ENCODE measurements at regions not wholly inside any gene's neighbourhood (a gene's known extent, or its start where the extent isn't known, plus 50 kb on each side); places are given as distances from the start of the nearest gene placed in this dataset.

DNA sequence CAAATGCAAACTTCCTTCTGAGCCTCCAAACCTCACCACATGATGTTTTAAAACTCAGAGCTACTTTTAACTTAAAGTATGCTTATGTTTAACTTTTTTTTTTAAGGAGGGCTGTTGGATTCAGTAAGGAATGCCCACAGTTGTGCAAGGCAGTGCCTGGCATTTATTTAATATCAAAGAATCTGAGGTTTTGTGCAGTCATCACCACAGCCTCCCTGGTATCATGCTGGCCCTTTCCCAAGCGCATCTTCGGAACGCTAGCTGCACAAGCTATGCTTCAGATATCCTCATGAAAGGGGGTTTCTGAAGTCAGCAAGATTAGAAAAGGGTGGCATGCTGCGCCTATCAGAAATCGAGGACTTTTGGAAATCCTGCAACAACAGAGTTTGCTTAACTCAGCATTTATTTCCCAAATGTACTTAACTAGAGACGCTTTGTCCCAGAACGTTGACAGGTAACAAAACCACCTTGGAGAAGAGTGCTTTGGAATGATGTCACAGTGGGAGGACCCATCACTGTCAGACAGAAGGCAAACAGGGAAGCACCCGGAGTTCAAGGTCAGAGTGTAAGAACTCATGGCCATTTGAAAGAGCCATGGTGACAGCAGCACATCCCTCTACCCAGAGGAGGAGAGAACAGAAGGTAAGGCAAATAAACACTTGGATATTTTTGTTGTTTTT lies 120.2 kb upstream of the IGF1R start:
- H3K79me2 ChIP-seq (ENCODE audit: insufficient read depth, low read length), result no peaks in the 10 kb centered on the region
- no peak overlapping the region for H3K27ac ChIP-seq (ENCODE audit: low read depth, low read length)
- H3K4me2 ChIP-seq (ENCODE audit: low read depth, low read length, poor library complexity, severe bottlenecking), result no peak overlapping the region
- no peaks in the 10 kb centered on the region for H3K27me3 ChIP-seq (ENCODE audit: low read length)
- no peaks in the 10 kb centered on the region for H4K20me1 ChIP-seq (ENCODE audit: low read depth, low read length)
- no peak overlapping the region for H3K9ac ChIP-seq (ENCODE audit: low read length)
- TF ChIP-seq EZH2phosphoT487 (conservative IDR thresholded peaks at IDR 0.05; ENCODE audit: low read length), result no peak
- TF ChIP-seq CTCF (IDR thresholded peaks at IDR 0.05; ENCODE audit: insufficient read depth, low read length, poor library complexity, severe bottlenecking), result no peak
- no peak overlapping the region for H2AFZ ChIP-seq (ENCODE audit: low read depth, low read length, severe bottlenecking)
- no peaks in the 10 kb centered on the region for H3K9me2 ChIP-seq (replicated peaks; ENCODE audit: insufficient read depth, low read length)
- H3K36me3 ChIP-seq (ENCODE audit: low read length), result no peaks in the 10 kb centered on the region
- no peaks in the 10 kb centered on the region for H3K9me3 ChIP-seq (ENCODE audit: insufficient read depth, low read length)
- no peak overlapping the region for H3K4me3 ChIP-seq (ENCODE audit: insufficient read depth, low read length, poor library complexity, severe bottlenecking)
- H3F3A ChIP-seq (ENCODE audit: insufficient read depth), result no peaks in the 10 kb centered on the region

GRCh38 chr15:98529205-98530145 lies 118.9 kb upstream of the IGF1R start:
- no peak overlapping the region for H3K27ac ChIP-seq (ENCODE audit: low read depth, low read length)
- H3K27me3 ChIP-seq (ENCODE audit: low read length), result no peaks in the 10 kb centered on the region
- H2AFZ ChIP-seq (ENCODE audit: low read depth, low read length, severe bottlenecking), result no peak overlapping the region
- H3K79me2 ChIP-seq (ENCODE audit: insufficient read depth, low read length), result no peaks in the 10 kb centered on the region
- H3K9ac ChIP-seq (ENCODE audit: low read length), result no peak overlapping the region
- no peaks in the 10 kb centered on the region for H4K20me1 ChIP-seq (ENCODE audit: low read depth, low read length)
- TF ChIP-seq CTCF (IDR thresholded peaks at IDR 0.05; ENCODE audit: insufficient read depth, low read length, poor library complexity, severe bottlenecking) (no peak), EZH2phosphoT487 (conservative IDR thresholded peaks at IDR 0.05; ENCODE audit: low read length) (no peak)
- no peak overlapping the region for H3K4me2 ChIP-seq (ENCODE audit: low read depth, low read length, poor library complexity, severe bottlenecking)
- H3K9me2 ChIP-seq (replicated peaks; ENCODE audit: insufficient read depth, low read length), result no peaks in the 10 kb centered on the region
- no peaks in the 10 kb centered on the region for H3F3A ChIP-seq (ENCODE audit: insufficient read depth)
- H3K9me3 ChIP-seq (ENCODE audit: insufficient read depth, low read length), result no peaks in the 10 kb centered on the region
- no peaks in the 10 kb centered on the region for H3K36me3 ChIP-seq (ENCODE audit: low read length)
- no peak overlapping the region for H3K4me3 ChIP-seq (ENCODE audit: insufficient read depth, low read length, poor library complexity, severe bottlenecking)

GRCh38 chr15:98530570-98530969 lies 117.8 kb upstream of the IGF1R start:
- Histone ChIP-seq H3F3A (ENCODE audit: insufficient read depth) (no peaks in the 10 kb centered on the region), H2AFZ (ENCODE audit: low read depth, low read length, severe bottlenecking) (no peak overlapping the region), H3K9me3 (ENCODE audit: insufficient read depth, low read length) (no peaks in the 10 kb centered on the region), H3K9me2 (replicated peaks; ENCODE audit: insufficient read depth, low read length) (no peaks in the 10 kb centered on the region), H3K79me2 (ENCODE audit: insufficient read depth, low read length) (no peaks in the 10 kb centered on the region), H3K4me3 (ENCODE audit: insufficient read depth, low read length, poor library complexity, severe bottlenecking) (no peak overlapping the region), H3K4me2 (ENCODE audit: low read depth, low read length, poor library complexity, severe bottlenecking) (no peak overlapping the region), H3K27me3 (ENCODE audit: low read length) (no peaks in the 10 kb centered on the region), H3K9ac (ENCODE audit: low read length) (no peak overlapping the region), H3K36me3 (ENCODE audit: low read length) (no peaks in the 10 kb centered on the region), H3K27ac (ENCODE audit: low read depth, low read length) (no peak overlapping the region), H4K20me1 (ENCODE audit: low read depth, low read length) (no peaks in the 10 kb centered on the region)
- TF ChIP-seq CTCF (IDR thresholded peaks at IDR 0.05; ENCODE audit: insufficient read depth, low read length, poor library complexity, severe bottlenecking), result no peak
- TF ChIP-seq EZH2phosphoT487 (conservative IDR thresholded peaks at IDR 0.05; ENCODE audit: low read length), result no peak
